SK-N-SH (cell line): ENCODE measurements at regions not wholly inside any gene's neighbourhood (a gene's known extent, or its start where the extent isn't known, plus 50 kb on each side); places are given as distances from the start of the nearest gene placed in this dataset.

ENCODE experiments used
- CTCF ChIA-PET: fragments of 300-600, 350-600 bp; formaldehyde crosslinking; extraction: SDS; loops from one replicate; lab custom pipeline; 2021; lab: Yijun Ruan, JAX
- POLR2A ChIA-PET: fragments of 350-600 bp; sonication (Branson Sonifier 250); formaldehyde crosslinking; extraction: SDS; loops from one replicate; lab custom pipeline; 2020; ENCODE audit warnings: antibody characterized with exemption, inconsistent platforms; lab: Yijun Ruan, JAX
- DNase-seq: peaks from one replicate; pipeline ENCODE4 v3.0.0; 2012
- H2AFZ ChIP-seq: fragments of 200-600 bp; sonication (generic); 2 replicates; pipeline ENCODE4 v1.8.1; 2016; ENCODE audit warnings: antibody characterized with exemption, mild to moderate bottlenecking, low read depth
- H3F3A ChIP-seq: fragments of 200-600 bp; sonication (generic); replicated peaks from 2 replicates; pipeline ENCODE3; 2016; ENCODE audit warnings: antibody characterized with exemption, mild to moderate bottlenecking; ENCODE audit not compliant: insufficient read depth
- H3K27ac ChIP-seq, 2 experiments: fragments of 200-500 bp in 1 of 2; fragments of 200-600 bp in 1 of 2; sonication (Bioruptor generic) in 1 of 2; sonication (generic), shearing (Covaris generic) in 1 of 2; 2 replicates each; pipeline versions ENCODE4 v1.5.1 to v1.6.1; 2014 to 2016; ENCODE audit warnings: low read depth in 2 of 2, inconsistent platforms in 1 of 2, low read length in 1 of 2, mild to moderate bottlenecking in 1 of 2, mixed read lengths in 1 of 2
- H3K27me3 ChIP-seq: fragments of 200-600 bp; sonication (generic), shearing (Covaris generic); 2 replicates; pipeline ENCODE4 v1.6.1; 2016; ENCODE audit warnings: mixed run types; ENCODE audit not compliant: insufficient read depth
- H3K36me3 ChIP-seq, 2 experiments: fragments of 200-500 bp in 1 of 2; fragments of 200-600 bp in 1 of 2; sonication (Bioruptor generic) in 1 of 2; sonication (generic) in 1 of 2; replicated peaks in 1 of 2; 2 replicates each; pipeline versions ENCODE3 to v1.5.1; 2014 to 2016; ENCODE audit warnings: low read length in 1 of 2, mild to moderate bottlenecking in 1 of 2; ENCODE audit not compliant: insufficient read depth in 2 of 2, control insufficient read depth in 1 of 2
- H3K4me1 ChIP-seq, 2 experiments: fragments of 200-500 bp in 1 of 2; fragments of 200-600 bp in 1 of 2; sonication (Bioruptor generic) in 1 of 2; sonication (generic), shearing (Covaris generic) in 1 of 2; 2 replicates each; pipeline versions ENCODE4 v1.5.1 to v1.6.1; 2014 to 2016; ENCODE audit warnings: low read depth in 1 of 2, low read length in 1 of 2, mixed run types in 1 of 2; ENCODE audit not compliant: insufficient read depth in 2 of 2, control insufficient read depth in 1 of 2
- H3K4me2 ChIP-seq: fragments of 200-600 bp; sonication (generic), shearing (Covaris generic); 2 replicates; pipeline ENCODE4 v1.6.1; 2017; ENCODE audit warnings: mixed run types
- H3K4me3 ChIP-seq, 2 experiments: fragments of 200-500 bp in 1 of 2; fragments of 200-600 bp in 1 of 2; sonication (Bioruptor generic) in 1 of 2; sonication (generic), shearing (Covaris generic) in 1 of 2; 2 replicates each; pipeline versions ENCODE4 v1.5.1 to v1.8.1; 2014 to 2016; ENCODE audit warnings: low read depth in 2 of 2, inconsistent platforms in 1 of 2, low read length in 1 of 2, mild to moderate bottlenecking in 1 of 2, mixed read lengths in 1 of 2, moderate library complexity in 1 of 2
- H3K79me2 ChIP-seq: fragments of 200-600 bp; sonication (generic); 2 replicates; pipeline ENCODE4 v1.8.1; 2017; ENCODE audit warnings: mild to moderate bottlenecking; ENCODE audit not compliant: insufficient read depth
- H3K9ac ChIP-seq: fragments of 200-600 bp; sonication (generic); 2 replicates; pipeline ENCODE4 v1.6.1; 2017; ENCODE audit warnings: mixed run types
- H3K9me2 ChIP-seq: fragments of 200-600 bp; sonication (generic); 2 replicates; pipeline ENCODE4 v1.6.1; 2017; ENCODE audit warnings: mixed run types
- H3K9me3 ChIP-seq: fragments of 200-600 bp; sonication (generic); 2 replicates; pipeline ENCODE4 v1.6.1; 2017; ENCODE audit warnings: mixed run types, mild to moderate bottlenecking, moderate library complexity
- H4K20me1 ChIP-seq: fragments of 200-600 bp; sonication (generic); 2 replicates; pipeline ENCODE4 v1.6.1; 2017; ENCODE audit warnings: mild to moderate bottlenecking, mixed run types; ENCODE audit not compliant: insufficient read depth
- CHD2 ChIP-seq: fragments of 150-350 bp; IDR thresholded peaks from 2 replicates; pipeline ENCODE4 v1.6.1; 2018; ENCODE audit warnings: low read length; ENCODE audit not compliant: partially characterized antibody
- FOSL2 ChIP-seq: IDR thresholded peaks from 2 replicates; pipeline ENCODE4 v1.4.0; 2012; ENCODE audit warnings: low read depth, mild to moderate bottlenecking, moderate library complexity, borderline replicate concordance
- FOXJ3 ChIP-seq: sonication (generic); formaldehyde crosslinking; IDR thresholded peaks from 2 replicates; pipeline ENCODE4 v1.5.1; 2020; ENCODE audit warnings: mild to moderate bottlenecking, missing genetic modification reagents
- GABPA ChIP-seq: IDR thresholded peaks from 2 replicates; pipeline ENCODE4 v1.4.0; 2012; ENCODE audit warnings: low read depth, mild to moderate bottlenecking
- GATA2 ChIP-seq: sonication (generic); formaldehyde crosslinking; IDR thresholded peaks from 2 replicates; pipeline ENCODE4 v1.5.0; 2020; ENCODE audit warnings: mild to moderate bottlenecking, missing genetic modification reagents
- MXI1 ChIP-seq: IDR thresholded peaks from 2 replicates; pipeline ENCODE4 v1.6.1; 2012; ENCODE audit warnings: mild to moderate bottlenecking, low read depth, low read length, improper control_type of control experiment
- POLR2AphosphoS5 ChIP-seq: IDR thresholded peaks from 2 replicates; pipeline ENCODE4 v1.6.1; 2012; ENCODE audit warnings: low read depth, low read length
- RAD21 ChIP-seq: IDR thresholded peaks from 2 replicates; pipeline ENCODE4 v1.6.1; 2012; ENCODE audit warnings: mild to moderate bottlenecking, low read length
- RCOR1 ChIP-seq: fragments of 150-350 bp; IDR thresholded peaks from 2 replicates; pipeline ENCODE4 v1.6.1; 2017; ENCODE audit warnings: antibody characterized with exemption, low read length
- RFX5 ChIP-seq: IDR thresholded peaks from 2 replicates; pipeline ENCODE4 v1.6.1; 2012; ENCODE audit warnings: mild to moderate bottlenecking, improper control_type of control experiment, low read length
- SMC3 ChIP-seq: IDR thresholded peaks from 2 replicates; pipeline ENCODE4 v1.6.1; 2012; ENCODE audit warnings: low read depth, low read length, improper control_type of control experiment
- TEAD4 ChIP-seq: IDR thresholded peaks from 2 replicates; pipeline ENCODE4 v1.4.0; 2012; ENCODE audit warnings: mild to moderate bottlenecking, borderline replicate concordance; ENCODE audit not compliant: insufficient read depth
- YY1 ChIP-seq: IDR thresholded peaks from 2 replicates; pipeline ENCODE4 v1.4.0; 2012; ENCODE audit warnings: low read depth, mild to moderate bottlenecking
- WGBS: methylation state at CpG from one replicate; pipeline ENCODE4 v1.1.6; 2017; ENCODE audit warnings: low lambda C conversion rate; 5-methylcytosine and 5-hydroxymethylcytosine counted together
- TF ChIP-seq, protein P1 (sequence below): IDR thresholded peaks from 2 replicates; pipeline ENCODE4 v1.6.1; 2012; ENCODE audit warnings: mild to moderate bottlenecking, low read depth, low read length, moderate library complexity
- TF ChIP-seq, protein P2 (sequence below): fragments of 200-600 bp; sonication (generic); IDR thresholded peaks from 2 replicates; pipeline ENCODE4 v1.6.1; 2017; ENCODE audit warnings: antibody characterized with exemption, mild to moderate bottlenecking, moderate library complexity
- TF ChIP-seq, protein P3 (sequence below): fragments of 150-350 bp; IDR thresholded peaks from 2 replicates; pipeline ENCODE4 v1.6.1; 2016; ENCODE audit warnings: mild to moderate bottlenecking, low read depth, low read length
- TF ChIP-seq, protein P4 (sequence below): IDR thresholded peaks from 2 replicates; pipeline ENCODE4 v1.4.0; 2012; ENCODE audit warnings: low read depth, borderline replicate concordance

DNA sequence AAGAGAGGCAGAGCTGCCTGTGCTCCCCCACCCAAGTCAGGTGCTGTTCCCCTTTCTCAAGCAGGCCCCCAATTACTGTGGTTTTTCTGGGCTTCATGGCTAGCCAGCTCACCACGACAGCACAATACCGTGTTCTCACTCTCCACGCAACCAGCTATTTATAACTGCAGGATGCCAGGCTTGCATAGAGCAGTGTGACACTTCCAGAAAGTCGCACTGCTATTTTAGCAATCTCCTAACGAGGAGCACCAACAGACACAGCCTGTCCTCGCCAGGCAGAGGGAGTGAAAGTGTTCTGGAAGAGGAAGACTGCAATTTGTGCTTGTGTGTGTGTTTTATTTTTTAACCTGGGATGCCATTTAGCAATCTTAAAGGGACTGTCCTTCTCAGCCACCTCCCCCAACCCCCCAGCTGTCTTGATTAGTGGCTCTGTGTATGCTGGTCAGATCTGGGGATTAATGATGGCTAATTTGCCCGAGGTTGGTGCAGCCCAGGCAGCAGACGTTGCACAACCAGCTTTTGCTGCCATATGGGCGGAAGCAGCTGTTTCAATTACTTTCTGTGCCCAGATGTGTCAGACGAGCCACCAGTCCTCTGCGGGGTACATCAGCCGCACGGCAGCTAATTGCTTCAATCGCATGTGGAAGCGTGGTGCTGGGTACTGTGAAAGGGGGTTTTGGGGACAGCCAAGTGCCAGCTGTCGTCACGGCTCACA lies 268.0 kb upstream of the ARRDC4 start:
- peaks cover 0 to 8% of the 10 kb centered on the region in 2 experiments; a peak in 1 of 4 replicates for H3K4me1 ChIP-seq
- POLR2A ChIA-PET, result no interaction called here
- no peaks in the 10 kb centered on the region for H3K9me2 ChIP-seq
- H3K9me3 ChIP-seq, result no peaks in the 10 kb centered on the region
- peak; percentile 12 for DNase-seq
- no peak overlapping the region for H3K4me2 ChIP-seq
- H3K36me3 ChIP-seq, result no peaks in the 10 kb centered on the region
- TF ChIP-seq GABPA (no peak), SMC3 (no peak), POLR2AphosphoS5 (no peak), GATA2 (no peak), MXI1 (no peak), FOSL2 (no peak), RFX5 (no peak), RCOR1 (no peak), TEAD4 (no peak), FOXJ3 (CRISPR knock-in tag) (no peak), CHD2 (no peak), YY1 (no peak), RAD21 (no peak)
- TF ChIP-seq, protein P1, sequence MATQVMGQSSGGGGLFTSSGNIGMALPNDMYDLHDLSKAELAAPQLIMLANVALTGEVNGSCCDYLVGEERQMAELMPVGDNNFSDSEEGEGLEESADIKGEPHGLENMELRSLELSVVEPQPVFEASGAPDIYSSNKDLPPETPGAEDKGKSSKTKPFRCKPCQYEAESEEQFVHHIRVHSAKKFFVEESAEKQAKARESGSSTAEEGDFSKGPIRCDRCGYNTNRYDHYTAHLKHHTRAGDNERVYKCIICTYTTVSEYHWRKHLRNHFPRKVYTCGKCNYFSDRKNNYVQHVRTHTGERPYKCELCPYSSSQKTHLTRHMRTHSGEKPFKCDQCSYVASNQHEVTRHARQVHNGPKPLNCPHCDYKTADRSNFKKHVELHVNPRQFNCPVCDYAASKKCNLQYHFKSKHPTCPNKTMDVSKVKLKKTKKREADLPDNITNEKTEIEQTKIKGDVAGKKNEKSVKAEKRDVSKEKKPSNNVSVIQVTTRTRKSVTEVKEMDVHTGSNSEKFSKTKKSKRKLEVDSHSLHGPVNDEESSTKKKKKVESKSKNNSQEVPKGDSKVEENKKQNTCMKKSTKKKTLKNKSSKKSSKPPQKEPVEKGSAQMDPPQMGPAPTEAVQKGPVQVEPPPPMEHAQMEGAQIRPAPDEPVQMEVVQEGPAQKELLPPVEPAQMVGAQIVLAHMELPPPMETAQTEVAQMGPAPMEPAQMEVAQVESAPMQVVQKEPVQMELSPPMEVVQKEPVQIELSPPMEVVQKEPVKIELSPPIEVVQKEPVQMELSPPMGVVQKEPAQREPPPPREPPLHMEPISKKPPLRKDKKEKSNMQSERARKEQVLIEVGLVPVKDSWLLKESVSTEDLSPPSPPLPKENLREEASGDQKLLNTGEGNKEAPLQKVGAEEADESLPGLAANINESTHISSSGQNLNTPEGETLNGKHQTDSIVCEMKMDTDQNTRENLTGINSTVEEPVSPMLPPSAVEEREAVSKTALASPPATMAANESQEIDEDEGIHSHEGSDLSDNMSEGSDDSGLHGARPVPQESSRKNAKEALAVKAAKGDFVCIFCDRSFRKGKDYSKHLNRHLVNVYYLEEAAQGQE, result no peak
- TF ChIP-seq, protein P2, sequence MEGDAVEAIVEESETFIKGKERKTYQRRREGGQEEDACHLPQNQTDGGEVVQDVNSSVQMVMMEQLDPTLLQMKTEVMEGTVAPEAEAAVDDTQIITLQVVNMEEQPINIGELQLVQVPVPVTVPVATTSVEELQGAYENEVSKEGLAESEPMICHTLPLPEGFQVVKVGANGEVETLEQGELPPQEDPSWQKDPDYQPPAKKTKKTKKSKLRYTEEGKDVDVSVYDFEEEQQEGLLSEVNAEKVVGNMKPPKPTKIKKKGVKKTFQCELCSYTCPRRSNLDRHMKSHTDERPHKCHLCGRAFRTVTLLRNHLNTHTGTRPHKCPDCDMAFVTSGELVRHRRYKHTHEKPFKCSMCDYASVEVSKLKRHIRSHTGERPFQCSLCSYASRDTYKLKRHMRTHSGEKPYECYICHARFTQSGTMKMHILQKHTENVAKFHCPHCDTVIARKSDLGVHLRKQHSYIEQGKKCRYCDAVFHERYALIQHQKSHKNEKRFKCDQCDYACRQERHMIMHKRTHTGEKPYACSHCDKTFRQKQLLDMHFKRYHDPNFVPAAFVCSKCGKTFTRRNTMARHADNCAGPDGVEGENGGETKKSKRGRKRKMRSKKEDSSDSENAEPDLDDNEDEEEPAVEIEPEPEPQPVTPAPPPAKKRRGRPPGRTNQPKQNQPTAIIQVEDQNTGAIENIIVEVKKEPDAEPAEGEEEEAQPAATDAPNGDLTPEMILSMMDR, result no peak
- TF ChIP-seq, protein P3, sequence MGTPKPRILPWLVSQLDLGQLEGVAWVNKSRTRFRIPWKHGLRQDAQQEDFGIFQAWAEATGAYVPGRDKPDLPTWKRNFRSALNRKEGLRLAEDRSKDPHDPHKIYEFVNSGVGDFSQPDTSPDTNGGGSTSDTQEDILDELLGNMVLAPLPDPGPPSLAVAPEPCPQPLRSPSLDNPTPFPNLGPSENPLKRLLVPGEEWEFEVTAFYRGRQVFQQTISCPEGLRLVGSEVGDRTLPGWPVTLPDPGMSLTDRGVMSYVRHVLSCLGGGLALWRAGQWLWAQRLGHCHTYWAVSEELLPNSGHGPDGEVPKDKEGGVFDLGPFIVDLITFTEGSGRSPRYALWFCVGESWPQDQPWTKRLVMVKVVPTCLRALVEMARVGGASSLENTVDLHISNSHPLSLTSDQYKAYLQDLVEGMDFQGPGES, result no peak
- TF ChIP-seq, protein P4, sequence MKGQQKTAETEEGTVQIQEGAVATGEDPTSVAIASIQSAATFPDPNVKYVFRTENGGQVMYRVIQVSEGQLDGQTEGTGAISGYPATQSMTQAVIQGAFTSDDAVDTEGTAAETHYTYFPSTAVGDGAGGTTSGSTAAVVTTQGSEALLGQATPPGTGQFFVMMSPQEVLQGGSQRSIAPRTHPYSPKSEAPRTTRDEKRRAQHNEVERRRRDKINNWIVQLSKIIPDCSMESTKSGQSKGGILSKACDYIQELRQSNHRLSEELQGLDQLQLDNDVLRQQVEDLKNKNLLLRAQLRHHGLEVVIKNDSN, result no peak
- WGBS, result 5% methylated on average over 14 of the region's 17 CpGs
- H3K4me3 ChIP-seq, result no peak overlapping the region
- CTCF ChIA-PET, result no interaction called here
- H3K27ac ChIP-seq, result no peak overlapping the region
- no peaks in the 10 kb centered on the region for H3K27me3 ChIP-seq
- H2AFZ ChIP-seq, result no peak overlapping the region
- H4K20me1 ChIP-seq, result no peaks in the 10 kb centered on the region
- no peak overlapping the region for H3K9ac ChIP-seq
- H3K79me2 ChIP-seq, result no peaks in the 10 kb centered on the region
- H3F3A ChIP-seq, result no peaks in the 10 kb centered on the region
